Panc1 (cell line): ENCODE measurements at regions not wholly inside any gene's neighbourhood (a gene's known extent, or its start where the extent isn't known, plus 50 kb on each side); places are given as distances from the start of the nearest gene placed in this dataset.

ENCODE experiments used
- ATAC-seq: fragments of 200-7000 bp; cut with Tn5 transposase; 2 replicates; pipeline ENCODE4 v1.9.1; 2020; ENCODE audit warnings: mild to moderate bottlenecking, moderate library complexity
- BruUV-seq: library from RNA; stranded (reverse); fragments of 400-500 nt; replicated peaks from 2 replicates; lab custom pipeline; 2021; lab: Mats Ljungman, UMichigan
- CTCF ChIA-PET: fragments of 300-600 bp; sonication (Branson Sonifier 250); formaldehyde crosslinking; loops from one replicate; lab custom pipeline; 2022; ENCODE audit warnings: antibody characterized with exemption; lab: Charles Lee
- POLR2A ChIA-PET: fragments of 300-600 bp; sonication (Branson Sonifier 250); formaldehyde crosslinking; loops from one replicate; lab custom pipeline; 2022; ENCODE audit warnings: antibody characterized with exemption; lab: Charles Lee
- DNase-seq: peaks from one replicate; pipeline ENCODE4 v3.0.0-alpha.2; 2010; ENCODE audit warnings: low read depth, low spot score
- H3K27ac ChIP-seq: 2 replicates; pipeline ENCODE4 v1.5.1; 2011; ENCODE audit warnings: mild to moderate bottlenecking, low read length, inconsistent platforms
- H3K27me3 ChIP-seq: fragments of 200-500 bp; sonication (Bioruptor generic); 2 replicates; pipeline ENCODE4 v1.6.0; 2014; ENCODE audit warnings: low read length, inconsistent platforms; ENCODE audit not compliant: control insufficient read depth, insufficient read depth
- H3K36me3 ChIP-seq: fragments of 200-500 bp; sonication (Bioruptor generic); 2 replicates; pipeline ENCODE4 v1.5.1; 2014; ENCODE audit warnings: inconsistent platforms, mild to moderate bottlenecking, low read length, moderate library complexity; ENCODE audit not compliant: control insufficient read depth, insufficient read depth
- H3K4me1 ChIP-seq: 2 replicates; pipeline ENCODE4 v1.5.1; 2011; ENCODE audit warnings: inconsistent platforms, mild to moderate bottlenecking, low read length, moderate library complexity; ENCODE audit not compliant: control insufficient read depth, insufficient read depth
- H3K4me3 ChIP-seq, 2 experiments: 2 replicates each; pipeline ENCODE4 v1.5.1; 2011 to 2012; ENCODE audit warnings: low read depth in 2 of 2, low read length in 2 of 2, mild to moderate bottlenecking in 2 of 2, inconsistent platforms in 1 of 2, moderate library complexity in 1 of 2
- H3K9me3 ChIP-seq: fragments of 200-500 bp; sonication (Bioruptor generic); 2 replicates; pipeline ENCODE4 v1.5.1; 2014; ENCODE audit warnings: low read depth, mild to moderate bottlenecking, inconsistent platforms, low read length, moderate library complexity; ENCODE audit not compliant: control insufficient read depth, insufficient read depth
- CTCF ChIP-seq: fragments of 450-650 bp; IDR thresholded peaks from 2 replicates; pipeline ENCODE4 v1.5.1; 2017; ENCODE audit warnings: mild to moderate bottlenecking
- POLR2AphosphoS5 ChIP-seq: IDR thresholded peaks from 2 replicates; pipeline ENCODE4 v1.6.1; 2012; ENCODE audit warnings: mild to moderate bottlenecking, low read depth, low read length, moderate library complexity
- SIN3A ChIP-seq: IDR thresholded peaks from 2 replicates; pipeline ENCODE4 v1.6.1; 2012; ENCODE audit warnings: low read depth, mild to moderate bottlenecking, low read length, moderate library complexity, borderline replicate concordance; ENCODE audit not compliant: insufficient read depth
- TCF7L2 ChIP-seq: IDR thresholded peaks from 2 replicates; pipeline ENCODE4 v1.6.1; 2011; ENCODE audit warnings: mild to moderate bottlenecking, low read depth, low read length, inconsistent platforms
- in situ Hi-C: cut with HindIII; loops from 2 replicates; pipeline ENCODE4 v1.10.0; 2016; ENCODE audit warnings: low sequenced_read_pairs, low pct_unique_long_range_greater_than_20kb
- intact Hi-C: fragments of 100-400 bp; cut with micrococcal nuclease; formaldehyde crosslinking; loops from one replicate; pipeline ENCODE4 v1.10.0; 2022; ENCODE audit not compliant: unreplicated experiment
- TF ChIP-seq, protein P1 (sequence below), 2 experiments: IDR thresholded peaks; 2 replicates each; pipeline ENCODE4 v1.6.1; 2011 to 2012; ENCODE audit warnings: low read depth in 2 of 2, control low read depth in 1 of 2, low read length in 1 of 2, mild to moderate bottlenecking in 1 of 2, moderate library complexity in 1 of 2; ENCODE audit not compliant: insufficient read depth in 1 of 2

- ChIA-PET POLR2A (no interaction called here), CTCF (no interaction called here)
- DNase-seq (no peak), ATAC-seq (no peak)
- in situ Hi-C loops = no loop called here
- H3K36me3 ChIP-seq = no peaks in the 10 kb centered on the region
- H3K27me3 ChIP-seq = no peaks in the 10 kb centered on the region
- intact Hi-C loops = no loop called here
- BruUV-seq = no TSS peak
- H3K27ac ChIP-seq = no peak overlapping the region
- H3K9me3 ChIP-seq = no peaks in the 10 kb centered on the region
- no peak for TF ChIP-seq TCF7L2
- TF ChIP-seq SIN3A = no peak
- no peak for TF ChIP-seq CTCF
- no peak for TF ChIP-seq POLR2AphosphoS5
- TF ChIP-seq, protein P1, sequence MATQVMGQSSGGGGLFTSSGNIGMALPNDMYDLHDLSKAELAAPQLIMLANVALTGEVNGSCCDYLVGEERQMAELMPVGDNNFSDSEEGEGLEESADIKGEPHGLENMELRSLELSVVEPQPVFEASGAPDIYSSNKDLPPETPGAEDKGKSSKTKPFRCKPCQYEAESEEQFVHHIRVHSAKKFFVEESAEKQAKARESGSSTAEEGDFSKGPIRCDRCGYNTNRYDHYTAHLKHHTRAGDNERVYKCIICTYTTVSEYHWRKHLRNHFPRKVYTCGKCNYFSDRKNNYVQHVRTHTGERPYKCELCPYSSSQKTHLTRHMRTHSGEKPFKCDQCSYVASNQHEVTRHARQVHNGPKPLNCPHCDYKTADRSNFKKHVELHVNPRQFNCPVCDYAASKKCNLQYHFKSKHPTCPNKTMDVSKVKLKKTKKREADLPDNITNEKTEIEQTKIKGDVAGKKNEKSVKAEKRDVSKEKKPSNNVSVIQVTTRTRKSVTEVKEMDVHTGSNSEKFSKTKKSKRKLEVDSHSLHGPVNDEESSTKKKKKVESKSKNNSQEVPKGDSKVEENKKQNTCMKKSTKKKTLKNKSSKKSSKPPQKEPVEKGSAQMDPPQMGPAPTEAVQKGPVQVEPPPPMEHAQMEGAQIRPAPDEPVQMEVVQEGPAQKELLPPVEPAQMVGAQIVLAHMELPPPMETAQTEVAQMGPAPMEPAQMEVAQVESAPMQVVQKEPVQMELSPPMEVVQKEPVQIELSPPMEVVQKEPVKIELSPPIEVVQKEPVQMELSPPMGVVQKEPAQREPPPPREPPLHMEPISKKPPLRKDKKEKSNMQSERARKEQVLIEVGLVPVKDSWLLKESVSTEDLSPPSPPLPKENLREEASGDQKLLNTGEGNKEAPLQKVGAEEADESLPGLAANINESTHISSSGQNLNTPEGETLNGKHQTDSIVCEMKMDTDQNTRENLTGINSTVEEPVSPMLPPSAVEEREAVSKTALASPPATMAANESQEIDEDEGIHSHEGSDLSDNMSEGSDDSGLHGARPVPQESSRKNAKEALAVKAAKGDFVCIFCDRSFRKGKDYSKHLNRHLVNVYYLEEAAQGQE (IDR thresholded peaks at IDR 0.05; ENCODE audit: insufficient read depth in 1 of 2, low read depth in 2 of 2, low read length in 1 of 2) = no peak
- no peak overlapping the region for H3K4me3 ChIP-seq
- H3K4me1 ChIP-seq = no peaks in the 10 kb centered on the region
Observed at GRCh38 chr5:4383518-4384198, 756.5 kb upstream of the ADAMTS16 start.

DNA sequence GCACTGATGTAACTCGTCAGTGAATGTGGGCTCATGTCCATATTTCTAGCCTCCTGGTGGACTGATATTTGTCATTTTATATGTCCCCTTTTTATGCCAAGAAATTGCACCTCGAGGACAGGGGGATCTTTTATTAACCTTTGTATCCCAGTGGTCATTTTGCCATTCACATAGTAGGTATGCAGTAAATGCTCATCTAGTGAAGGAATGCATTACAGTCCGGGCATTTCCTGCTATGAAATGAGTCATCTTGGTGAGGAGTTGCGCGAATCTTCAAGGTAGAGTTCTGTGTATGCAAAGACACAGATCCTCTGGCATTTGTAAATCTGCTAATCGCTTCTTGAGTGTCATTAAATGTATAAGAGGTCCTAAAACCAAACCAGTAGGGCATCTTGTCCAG is 755.5 kb upstream of the ADAMTS16 start:
- POLR2A ChIA-PET = no interaction called here

More for the DNA sequence above, 755.5 kb upstream of the ADAMTS16 start:
- Histone ChIP-seq H3K27ac (no peak overlapping the region), H3K36me3 (no peaks in the 10 kb centered on the region), H3K4me1 (no peaks in the 10 kb centered on the region), H3K27me3 (no peaks in the 10 kb centered on the region), H3K4me3 (no peak overlapping the region), H3K9me3 (0 out of 2 replicates have a peak, but pooled peaks cover 2% of the 10 kb centered on the region)
- CTCF ChIA-PET = no interaction called here
- in situ Hi-C loops (no loop called here), intact Hi-C loops (no loop called here)
- ATAC-seq = no peak
- TF ChIP-seq, protein P1 (IDR thresholded peaks at IDR 0.05; ENCODE audit: insufficient read depth in 1 of 2, low read depth in 2 of 2, low read length in 1 of 2) = no peak
- DNase-seq = no peak
- no TSS peak for BruUV-seq
